PC-3 (cell line): ENCODE measurements at regions not wholly inside any gene's neighbourhood (a gene's known extent, or its start where the extent isn't known, plus 50 kb on each side); places are given as distances from the start of the nearest gene placed in this dataset.

Experiments
- ATAC-seq: fragments of 200-7000 bp; cut with Tn5 transposase; 2 replicates; pipeline ENCODE4 v1.9.1; 2020; ENCODE audit warnings: mild to moderate bottlenecking, moderate library complexity
- BruUV-seq: library from RNA; stranded (reverse); fragments of 400-500 nt; replicated peaks from 2 replicates; lab custom pipeline; 2021; lab: Mats Ljungman, UMichigan
- CTCF ChIA-PET: fragments of 300-600 bp; sonication (Branson Sonifier 250); formaldehyde crosslinking; loops from one replicate; lab custom pipeline; 2022; ENCODE audit warnings: antibody characterized with exemption; lab: Charles Lee
- POLR2A ChIA-PET: fragments of 300-600 bp; sonication (Branson Sonifier 250); formaldehyde crosslinking; loops from one replicate; lab custom pipeline; 2022; ENCODE audit warnings: antibody characterized with exemption; ENCODE audit not compliant: unreplicated experiment; lab: Charles Lee
- DNase-seq: peaks from one replicate; pipeline ENCODE4 v3.0.0-alpha.2; 2015
- H2AFZ ChIP-seq: fragments of 300-600 bp; sonication (generic); 2 replicates; pipeline ENCODE4 v1.6.0; 2016; ENCODE audit warnings: antibody characterized with exemption, low read length
- H3F3A ChIP-seq: fragments of 300-600 bp; sonication (generic); one replicate; pipeline ENCODE4 v1.6.0; 2017; ENCODE audit warnings: antibody characterized with exemption, low read length, control low read depth, mild to moderate bottlenecking; ENCODE audit not compliant: unreplicated experiment
- H3K27ac ChIP-seq: fragments of 300-600 bp; sonication (generic); 2 replicates; pipeline ENCODE4 v1.5.1; 2016; ENCODE audit warnings: mild to moderate bottlenecking, low read length
- H3K27me3 ChIP-seq: fragments of 300-600 bp; sonication (generic); 2 replicates; pipeline ENCODE4 v1.6.1; 2016; ENCODE audit warnings: low read length, mixed read lengths
- H3K36me3 ChIP-seq: fragments of 300-600 bp; sonication (generic); 2 replicates; pipeline ENCODE4 v1.6.1; 2016; ENCODE audit warnings: low read depth, mixed run types, low read length, mixed read lengths
- H3K4me1 ChIP-seq: fragments of 300-600 bp; sonication (generic); 2 replicates; pipeline ENCODE4 v1.5.1; 2016; ENCODE audit warnings: low read length; ENCODE audit not compliant: insufficient read depth
- H3K4me2 ChIP-seq: fragments of 300-600 bp; sonication (generic); 2 replicates; pipeline ENCODE4 v1.6.0; 2016; ENCODE audit warnings: low read length
- H3K4me3 ChIP-seq: fragments of 300-600 bp; sonication (generic); 2 replicates; pipeline ENCODE4 v1.5.1; 2016; ENCODE audit warnings: mild to moderate bottlenecking, low read length, mixed read lengths
- H3K79me2 ChIP-seq: fragments of 300-600 bp; sonication (generic); 2 replicates; pipeline ENCODE4 v1.6.1; 2017; ENCODE audit warnings: low read length, mixed read lengths
- H3K9ac ChIP-seq: fragments of 300-600 bp; sonication (generic); 2 replicates; pipeline ENCODE4 v1.6.0; 2016; ENCODE audit warnings: mild to moderate bottlenecking, low read length
- H3K9me2 ChIP-seq: fragments of 300-600 bp; sonication (generic); replicated peaks from 2 replicates; pipeline ENCODE4 v1.6.1; 2016; ENCODE audit warnings: mixed run types, low read length, mixed read lengths
- H3K9me3 ChIP-seq: fragments of 300-600 bp; sonication (generic); 2 replicates; pipeline ENCODE4 v1.6.1; 2016; ENCODE audit warnings: low read length, mixed read lengths
- H4K20me1 ChIP-seq: fragments of 300-600 bp; sonication (generic); 2 replicates; pipeline ENCODE4 v1.6.1; 2016; ENCODE audit warnings: low read length, mixed read lengths
- CTCF ChIP-seq: fragments of 300-600 bp; sonication (generic); conservative IDR thresholded peaks from 2 replicates; pipeline ENCODE4 v1.5.1; 2017; ENCODE audit warnings: antibody characterized with exemption, low read depth, mild to moderate bottlenecking, low read length
- EZH2 ChIP-seq: fragments of 300-600 bp; sonication (generic); IDR thresholded peaks from one replicate; pipeline ENCODE4 v1.6.1; 2017; ENCODE audit warnings: antibody characterized with exemption, mild to moderate bottlenecking, low read length; ENCODE audit not compliant: unreplicated experiment
- EZH2phosphoT487 ChIP-seq: fragments of 300-600 bp; sonication (generic); IDR thresholded peaks from 2 replicates; pipeline ENCODE4 v1.6.1; 2018; ENCODE audit warnings: mild to moderate bottlenecking, antibody characterized with exemption, low read length, borderline replicate concordance
- intact Hi-C: fragments of 100-400 bp; cut with micrococcal nuclease; formaldehyde crosslinking; loops from 2 replicates; pipeline ENCODE4 v1.9.0; 2023

- no peaks in the 10 kb centered on the region for H3K36me3 ChIP-seq
Observed at GRCh38 chr2:238691596-238692491, 156.0 kb upstream of the TWIST2 start.

GRCh38 chr2:238692562-238692961 lies 155.3 kb upstream of the TWIST2 start:
- no peaks in the 10 kb centered on the region for H3K9me3 ChIP-seq
- no peak overlapping the region for H3K27ac ChIP-seq
- DNase-seq (no peak), ATAC-seq (no peak)
- no peak overlapping the region for H3K9ac ChIP-seq
- H3K4me1 ChIP-seq: no peaks in the 10 kb centered on the region
- no peak for TF ChIP-seq EZH2
- intact Hi-C loops: no loop called here
- H2AFZ ChIP-seq: no peak overlapping the region
- ChIA-PET POLR2A (no interaction called here), CTCF (no interaction called here)
- no TSS peak for BruUV-seq
- H3K4me3 ChIP-seq: no peak overlapping the region
- H3K9me2 ChIP-seq: no peaks in the 10 kb centered on the region
- H4K20me1 ChIP-seq: no peaks in the 10 kb centered on the region
- no peaks in the 10 kb centered on the region for H3K79me2 ChIP-seq
- H3K4me2 ChIP-seq: no peak overlapping the region
- no peaks in the 10 kb centered on the region for H3F3A ChIP-seq
- H3K36me3 ChIP-seq: no peaks in the 10 kb centered on the region
- H3K27me3 ChIP-seq: no peaks in the 10 kb centered on the region

More at GRCh38 chr2:238691596-238692491, 156.0 kb upstream of the TWIST2 start:
- no TSS peak for BruUV-seq
- H3K4me2 ChIP-seq: no peak overlapping the region
- intact Hi-C loops: no loop called here
- H3K4me3 ChIP-seq: no peak overlapping the region
- no peak for DNase-seq
- no peak for ATAC-seq
- H2AFZ ChIP-seq: no peak overlapping the region
- H3K27me3 ChIP-seq: no peaks in the 10 kb centered on the region
- TF ChIP-seq CTCF (no peak), EZH2 (no peak), EZH2phosphoT487 (no peak)
- CTCF ChIA-PET: no interaction called here
- H3K4me1 ChIP-seq: no peaks in the 10 kb centered on the region
- H4K20me1 ChIP-seq: no peaks in the 10 kb centered on the region
- POLR2A ChIA-PET: no interaction called here
- H3K79me2 ChIP-seq: no peaks in the 10 kb centered on the region
- H3F3A ChIP-seq: no peaks in the 10 kb centered on the region
- H3K9me3 ChIP-seq: no peaks in the 10 kb centered on the region
- no peak overlapping the region for H3K9ac ChIP-seq
- H3K27ac ChIP-seq: no peak overlapping the region
- H3K9me2 ChIP-seq: no peaks in the 10 kb centered on the region

DNA sequence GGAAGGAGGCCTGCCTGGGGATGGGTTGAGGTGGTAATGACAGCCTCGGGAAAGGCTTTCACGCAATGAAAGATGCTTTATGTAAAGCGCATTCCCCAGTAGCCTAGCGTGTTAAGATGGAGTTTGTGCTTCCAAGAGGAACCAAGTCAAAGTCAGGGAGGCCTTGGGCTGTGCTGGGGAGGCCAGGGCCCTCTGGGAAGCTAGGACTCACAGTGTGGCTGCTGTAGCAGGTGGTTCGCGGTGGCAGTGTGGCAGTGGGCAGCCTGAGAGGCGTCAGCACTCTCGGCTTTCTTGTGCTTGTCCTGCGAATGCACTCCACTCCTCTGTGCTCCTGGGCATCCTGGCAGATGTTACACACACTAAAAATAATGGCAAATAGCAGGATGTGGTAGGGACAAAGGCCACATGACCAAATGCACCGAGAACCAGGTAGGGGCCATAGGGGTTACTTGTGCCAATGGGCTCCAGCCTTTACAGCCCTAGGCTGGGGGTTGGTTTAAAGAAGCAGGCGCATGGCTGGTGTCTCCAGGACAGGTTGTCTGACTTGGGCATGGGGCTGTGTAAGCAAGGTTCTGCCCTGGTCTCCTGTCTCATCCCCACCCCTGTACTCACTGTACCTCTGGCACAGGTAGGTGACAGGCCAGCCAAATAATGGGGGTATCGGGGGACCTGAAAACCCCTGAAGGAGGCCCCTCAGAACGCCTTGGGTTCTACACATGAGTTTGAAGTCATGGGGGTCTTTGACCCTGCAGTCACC lies 154.4 kb upstream of the TWIST2 start:
- CTCF ChIA-PET: no interaction called here
- POLR2A ChIA-PET: no interaction called here
- no peaks in the 10 kb centered on the region for H3K4me1 ChIP-seq
- no peak overlapping the region for H3K4me3 ChIP-seq
- DNase-seq: no peak
- no peak overlapping the region for H3K4me2 ChIP-seq
- intact Hi-C loops: no loop called here
- H3K36me3 ChIP-seq: no peaks in the 10 kb centered on the region
- no peaks in the 10 kb centered on the region for H3K9me3 ChIP-seq
- no peak overlapping the region for H2AFZ ChIP-seq
- H3K27ac ChIP-seq: no peak overlapping the region
- no peaks in the 10 kb centered on the region for H3K79me2 ChIP-seq
- H3K9ac ChIP-seq: no peak overlapping the region
- no peaks in the 10 kb centered on the region for H3K27me3 ChIP-seq
- no peaks in the 10 kb centered on the region for H3F3A ChIP-seq
- no peaks in the 10 kb centered on the region for H4K20me1 ChIP-seq
- no TSS peak for BruUV-seq
- no peak for TF ChIP-seq EZH2phosphoT487
- TF ChIP-seq EZH2: no peak
- no peak for TF ChIP-seq CTCF
- H3K9me2 ChIP-seq: no peaks in the 10 kb centered on the region
- no peak for ATAC-seq
